ENCODE measurements at regions not wholly inside any gene's neighbourhood (a gene's known extent, or its start where the extent isn't known, plus 50 kb on each side); places are given as distances from the start of the nearest gene placed in this dataset.

DNA sequence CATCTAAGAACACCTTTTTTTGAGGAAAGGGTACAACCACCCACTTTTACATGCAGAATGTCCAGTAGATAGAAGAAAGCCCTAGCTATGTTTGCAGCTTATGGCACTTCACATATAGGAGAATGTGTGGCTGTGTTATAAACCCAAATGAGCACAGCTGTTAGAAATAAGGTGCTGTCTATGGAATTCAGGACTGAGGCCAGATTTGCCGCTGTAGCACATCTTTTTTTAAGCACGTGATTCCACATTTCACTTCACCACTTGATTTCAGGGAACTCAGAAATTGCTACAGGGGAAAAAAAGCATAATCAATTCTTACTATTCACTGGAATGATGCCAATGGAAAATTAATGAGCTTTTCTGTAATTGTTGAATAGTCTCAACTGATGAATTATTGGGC lies 147.2 kb upstream of the ADAMTS5 start:
- BruUV-seq (replicated peaks), result no TSS peak
- ChIA-PET POLR2A (ENCODE audit: low non-redundant PET) (no interaction called here), CTCF (no interaction called here)
- intact Hi-C loops (cut with micrococcal nuclease; ENCODE audit: unreplicated experiment), result no loop called here
- no peak for TF ChIP-seq EZH2 (IDR thresholded peaks at IDR 0.05; ENCODE audit: borderline replicate concordance, low read depth, low read length, poor library complexity, severe bottlenecking)
- TF ChIP-seq, protein P1, sequence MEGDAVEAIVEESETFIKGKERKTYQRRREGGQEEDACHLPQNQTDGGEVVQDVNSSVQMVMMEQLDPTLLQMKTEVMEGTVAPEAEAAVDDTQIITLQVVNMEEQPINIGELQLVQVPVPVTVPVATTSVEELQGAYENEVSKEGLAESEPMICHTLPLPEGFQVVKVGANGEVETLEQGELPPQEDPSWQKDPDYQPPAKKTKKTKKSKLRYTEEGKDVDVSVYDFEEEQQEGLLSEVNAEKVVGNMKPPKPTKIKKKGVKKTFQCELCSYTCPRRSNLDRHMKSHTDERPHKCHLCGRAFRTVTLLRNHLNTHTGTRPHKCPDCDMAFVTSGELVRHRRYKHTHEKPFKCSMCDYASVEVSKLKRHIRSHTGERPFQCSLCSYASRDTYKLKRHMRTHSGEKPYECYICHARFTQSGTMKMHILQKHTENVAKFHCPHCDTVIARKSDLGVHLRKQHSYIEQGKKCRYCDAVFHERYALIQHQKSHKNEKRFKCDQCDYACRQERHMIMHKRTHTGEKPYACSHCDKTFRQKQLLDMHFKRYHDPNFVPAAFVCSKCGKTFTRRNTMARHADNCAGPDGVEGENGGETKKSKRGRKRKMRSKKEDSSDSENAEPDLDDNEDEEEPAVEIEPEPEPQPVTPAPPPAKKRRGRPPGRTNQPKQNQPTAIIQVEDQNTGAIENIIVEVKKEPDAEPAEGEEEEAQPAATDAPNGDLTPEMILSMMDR (conservative IDR thresholded peaks at IDR 0.05; ENCODE audit: low read depth, low read length), result no peak
- H3K4me1 ChIP-seq (ENCODE audit: insufficient read depth, low read length, poor library complexity, severe bottlenecking), result no peaks in the 10 kb centered on the region
- DNase-seq (ENCODE audit: low spot score), result no peak
- H3K9me3 ChIP-seq (ENCODE audit: low read depth, low read length, poor library complexity, severe bottlenecking), result no peaks in the 10 kb centered on the region
- H3K4me3 ChIP-seq (ENCODE audit: low read depth, low read length, poor library complexity, severe bottlenecking), result no peak overlapping the region
- H3K27me3 ChIP-seq (replicated peaks; ENCODE audit: insufficient read depth, low read depth, low read length, poor library complexity), result no peaks in the 10 kb centered on the region
- no peak overlapping the region for H3K27ac ChIP-seq (ENCODE audit: low read depth, low read length, poor library complexity, severe bottlenecking)
- H3K36me3 ChIP-seq (ENCODE audit: insufficient read depth, low read length, poor library complexity, severe bottlenecking), result no peaks in the 10 kb centered on the region

DNA sequence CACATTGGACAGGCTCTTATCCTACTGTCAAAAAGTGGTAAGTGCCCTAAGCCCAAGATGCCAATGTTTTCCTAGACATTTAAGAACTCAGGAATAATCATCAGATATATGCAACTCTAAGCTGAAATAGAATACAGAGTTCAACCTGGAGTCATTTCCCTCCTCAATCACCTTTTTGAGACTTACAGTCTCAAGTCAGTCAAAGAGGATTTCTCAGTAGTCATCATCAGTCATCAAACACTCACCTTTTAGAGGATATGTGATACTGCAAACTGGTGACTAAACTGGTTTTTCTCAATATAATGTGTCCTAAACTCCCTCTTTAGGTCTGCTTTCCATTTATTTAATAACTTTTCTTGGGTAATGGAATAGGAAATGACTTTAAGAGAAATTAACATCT lies 145.3 kb upstream of the ADAMTS5 start:
- DNase-seq (ENCODE audit: low spot score), result no peak
- Histone ChIP-seq H3K4me1 (ENCODE audit: insufficient read depth, low read length, poor library complexity, severe bottlenecking) (no peaks in the 10 kb centered on the region), H3K4me3 (ENCODE audit: low read depth, low read length, poor library complexity, severe bottlenecking) (no peak overlapping the region), H3K27ac (ENCODE audit: low read depth, low read length, poor library complexity, severe bottlenecking) (no peak overlapping the region), H3K27me3 (replicated peaks; ENCODE audit: insufficient read depth, low read depth, low read length, poor library complexity) (no peaks in the 10 kb centered on the region), H3K9me3 (ENCODE audit: low read depth, low read length, poor library complexity, severe bottlenecking) (no peaks in the 10 kb centered on the region), H3K36me3 (ENCODE audit: insufficient read depth, low read length, poor library complexity, severe bottlenecking) (no peaks in the 10 kb centered on the region)
- no TSS peak for BruUV-seq (replicated peaks)
- no peak for TF ChIP-seq EZH2 (IDR thresholded peaks at IDR 0.05; ENCODE audit: borderline replicate concordance, low read depth, low read length, poor library complexity, severe bottlenecking)
- TF ChIP-seq, protein P1 (conservative IDR thresholded peaks at IDR 0.05; ENCODE audit: low read depth, low read length), result no peak
- POLR2A ChIA-PET (ENCODE audit: low non-redundant PET), result no interaction called here
- intact Hi-C loops (cut with micrococcal nuclease; ENCODE audit: unreplicated experiment), result no loop called here
- CTCF ChIA-PET, result no interaction called here

DNA sequence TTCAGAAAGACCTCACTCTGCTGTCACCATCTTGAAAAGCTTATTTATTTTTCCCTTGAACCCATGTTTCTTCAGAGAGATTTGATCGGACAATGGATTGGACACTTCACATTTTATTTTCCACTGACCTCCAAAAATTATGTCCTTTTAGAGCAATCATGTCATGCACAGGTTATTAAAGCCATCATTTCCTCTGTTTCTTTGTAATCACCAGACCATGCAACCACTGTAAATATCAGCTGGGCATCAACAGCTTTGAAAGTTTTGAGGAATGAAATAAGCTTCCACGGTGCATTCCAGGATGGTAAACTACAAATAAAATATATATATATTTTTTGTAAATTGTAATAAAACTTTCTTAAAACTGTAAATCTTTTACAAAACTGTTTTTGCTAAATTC lies 144.1 kb upstream of the ADAMTS5 start:
- H3K9me3 ChIP-seq (ENCODE audit: low read depth, low read length, poor library complexity, severe bottlenecking), result no peaks in the 10 kb centered on the region
- H3K27ac ChIP-seq (ENCODE audit: low read depth, low read length, poor library complexity, severe bottlenecking), result no peak overlapping the region
- no peak overlapping the region for H3K4me3 ChIP-seq (ENCODE audit: low read depth, low read length, poor library complexity, severe bottlenecking)
- no peak for TF ChIP-seq EZH2 (IDR thresholded peaks at IDR 0.05; ENCODE audit: borderline replicate concordance, low read depth, low read length, poor library complexity, severe bottlenecking)
- TF ChIP-seq, protein P1 (conservative IDR thresholded peaks at IDR 0.05; ENCODE audit: low read depth, low read length), result no peak
- intact Hi-C loops (cut with micrococcal nuclease; ENCODE audit: unreplicated experiment), result no loop called here
- H3K27me3 ChIP-seq (replicated peaks; ENCODE audit: insufficient read depth, low read depth, low read length, poor library complexity), result no peaks in the 10 kb centered on the region
- no peaks in the 10 kb centered on the region for H3K4me1 ChIP-seq (ENCODE audit: insufficient read depth, low read length, poor library complexity, severe bottlenecking)
- BruUV-seq (replicated peaks), result no TSS peak
- POLR2A ChIA-PET (ENCODE audit: low non-redundant PET), result no interaction called here
- H3K36me3 ChIP-seq (ENCODE audit: insufficient read depth, low read length, poor library complexity, severe bottlenecking), result no peaks in the 10 kb centered on the region
- CTCF ChIA-PET, result no interaction called here
- DNase-seq (ENCODE audit: low spot score), result no peak

All from A673 (cell line).